HG02798 (cell line): ENCODE measurements at regions not wholly inside any gene's neighbourhood (a gene's known extent, or its start where the extent isn't known, plus 50 kb on each side); places are given as distances from the start of the nearest gene placed in this dataset.
"Not testable (repeated sequence)": the region's sequence is repeated elsewhere in the genome, so short reads cannot be mapped to it uniquely, and the experiment has no call there.

ENCODE experiments used
- ATAC-seq: cut with Tn5 transposase; IDR thresholded peaks from one replicate; pipeline ENCODE4 v1.9.1; 2021; ENCODE audit warnings: mild to moderate bottlenecking; ENCODE audit not compliant: unreplicated experiment, poor library complexity

DNA sequence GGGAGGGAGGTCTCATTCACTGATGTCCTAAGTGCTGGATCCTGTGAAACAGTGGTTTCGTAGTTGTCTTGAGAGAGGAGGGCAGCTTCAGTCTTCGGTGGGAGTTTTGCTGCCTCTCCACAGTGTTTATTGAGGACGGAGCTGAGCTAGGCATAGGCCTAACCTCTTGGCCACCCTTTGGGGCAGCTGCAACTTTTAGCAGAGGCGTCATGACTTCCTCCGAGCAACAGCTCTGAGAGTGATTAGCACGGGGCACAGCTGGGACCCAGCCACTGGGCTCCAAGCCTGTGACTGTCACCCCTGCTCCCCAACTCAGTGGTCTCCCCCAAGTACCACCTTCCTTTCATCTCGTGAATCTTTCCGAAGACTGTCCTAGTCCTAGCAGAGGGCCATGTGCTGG is 139.9 kb upstream of the NCOR2 start:
- no peak for ATAC-seq

DNA sequence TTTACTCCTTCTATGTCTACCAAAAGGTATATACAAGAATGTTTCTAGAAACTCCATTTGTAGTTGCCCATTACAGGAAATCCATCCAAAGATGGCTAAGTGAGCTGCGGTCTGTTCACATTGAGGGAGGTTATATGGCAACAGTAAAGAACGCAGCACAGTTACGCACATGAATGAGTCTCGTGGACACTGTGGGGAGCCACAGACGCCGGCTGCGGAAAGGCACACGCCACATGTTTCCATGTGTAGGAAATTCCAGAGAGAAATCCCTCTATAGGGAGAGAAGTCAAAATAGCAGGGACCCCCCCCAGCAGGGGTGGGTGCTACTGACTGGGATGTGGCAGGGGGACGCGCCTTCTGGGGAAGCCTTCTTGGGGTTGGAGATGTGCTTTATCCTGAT is 139.0 kb upstream of the NCOR2 start:
- ATAC-seq, result no peak

DNA sequence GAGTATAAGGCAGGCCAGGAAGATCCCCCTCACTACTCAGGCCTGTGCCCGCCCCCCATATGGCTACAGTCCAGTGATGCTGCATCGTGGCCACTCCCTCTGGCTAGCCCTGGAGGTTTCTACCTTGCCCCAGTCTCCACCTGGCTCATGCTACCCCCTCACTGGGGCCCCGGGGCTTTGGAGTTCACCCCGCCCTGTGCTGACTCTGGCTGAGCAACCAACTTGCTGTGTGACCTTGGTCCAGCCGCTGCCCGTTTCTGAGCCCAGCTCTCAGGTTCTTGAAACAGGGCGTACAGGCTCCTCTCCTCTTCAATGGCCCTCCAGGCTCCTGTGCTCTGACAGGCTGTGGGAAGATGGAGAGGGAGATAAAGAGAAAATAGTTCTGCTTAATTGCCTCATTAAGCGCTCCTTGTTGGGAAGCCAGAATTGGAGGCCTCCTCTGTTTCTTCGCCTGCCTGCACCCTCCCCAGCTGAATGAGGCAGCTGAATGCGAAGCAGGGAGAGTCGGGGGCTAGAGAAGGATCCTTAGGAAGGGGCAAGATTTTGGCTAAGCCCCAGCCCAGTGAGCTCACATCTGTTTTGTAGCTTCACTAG is 138.2 kb upstream of the NCOR2 start:
- ATAC-seq, result no peak

DNA sequence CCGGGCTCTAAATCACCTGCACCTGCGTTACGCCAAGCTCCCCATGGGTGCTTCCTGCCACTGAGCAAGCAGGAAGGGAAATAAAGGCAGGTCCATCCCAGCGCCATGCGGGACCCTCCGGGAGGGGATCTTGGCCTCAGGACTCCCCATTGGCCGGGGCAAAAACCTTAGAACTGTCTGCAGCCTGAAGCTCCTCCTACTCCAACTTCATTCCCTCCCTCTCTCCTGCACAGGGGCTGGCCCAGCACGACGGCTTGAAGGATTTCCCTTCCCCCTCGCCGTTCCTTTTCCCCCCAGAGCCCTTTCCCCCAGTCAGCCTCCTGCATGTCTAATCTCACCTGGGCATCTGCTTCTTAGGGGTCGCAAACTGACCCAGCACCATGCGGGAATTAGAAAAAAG is 137.2 kb upstream of the NCOR2 start:
- no peak for ATAC-seq

DNA sequence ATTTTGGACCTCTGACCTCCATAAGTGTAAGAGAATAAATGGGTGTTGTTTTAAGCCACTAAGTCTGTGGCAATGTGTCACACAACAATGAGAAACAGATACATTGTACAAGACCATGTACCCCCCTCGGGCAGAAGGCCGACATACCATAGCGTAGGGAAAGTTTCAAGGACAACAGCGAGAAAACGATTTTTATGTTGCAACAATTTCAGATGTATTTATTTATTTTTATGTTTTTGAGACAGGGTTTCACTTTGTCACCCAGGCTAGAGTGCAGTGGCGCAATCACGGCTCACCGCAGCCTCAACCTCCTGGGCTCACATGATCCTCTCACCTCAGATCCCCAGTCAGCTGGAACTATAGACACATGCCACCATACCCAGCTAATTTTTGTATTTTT is 136.4 kb upstream of the NCOR2 start:
- no peak for ATAC-seq

DNA sequence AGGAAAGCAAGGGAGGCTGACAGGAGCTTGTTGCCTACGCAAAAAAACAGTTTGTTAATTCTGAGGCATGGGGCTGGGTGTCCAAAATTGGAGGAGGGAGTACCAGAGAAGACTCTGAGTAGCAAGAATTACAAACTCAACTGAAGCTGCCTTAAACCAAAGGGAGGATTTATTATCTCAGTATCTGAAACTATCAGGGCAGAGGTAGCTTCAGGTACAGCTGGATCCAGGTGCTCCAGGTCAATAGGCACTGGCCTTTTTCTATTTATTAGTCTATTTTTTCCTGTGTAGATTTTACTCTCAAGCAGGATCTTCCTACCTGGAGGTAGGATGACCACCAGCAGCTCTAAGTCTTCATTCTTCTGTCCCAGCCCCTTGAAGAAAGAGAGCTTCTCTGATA is 135.3 kb upstream of the NCOR2 start:
- ATAC-seq, result no peak

DNA sequence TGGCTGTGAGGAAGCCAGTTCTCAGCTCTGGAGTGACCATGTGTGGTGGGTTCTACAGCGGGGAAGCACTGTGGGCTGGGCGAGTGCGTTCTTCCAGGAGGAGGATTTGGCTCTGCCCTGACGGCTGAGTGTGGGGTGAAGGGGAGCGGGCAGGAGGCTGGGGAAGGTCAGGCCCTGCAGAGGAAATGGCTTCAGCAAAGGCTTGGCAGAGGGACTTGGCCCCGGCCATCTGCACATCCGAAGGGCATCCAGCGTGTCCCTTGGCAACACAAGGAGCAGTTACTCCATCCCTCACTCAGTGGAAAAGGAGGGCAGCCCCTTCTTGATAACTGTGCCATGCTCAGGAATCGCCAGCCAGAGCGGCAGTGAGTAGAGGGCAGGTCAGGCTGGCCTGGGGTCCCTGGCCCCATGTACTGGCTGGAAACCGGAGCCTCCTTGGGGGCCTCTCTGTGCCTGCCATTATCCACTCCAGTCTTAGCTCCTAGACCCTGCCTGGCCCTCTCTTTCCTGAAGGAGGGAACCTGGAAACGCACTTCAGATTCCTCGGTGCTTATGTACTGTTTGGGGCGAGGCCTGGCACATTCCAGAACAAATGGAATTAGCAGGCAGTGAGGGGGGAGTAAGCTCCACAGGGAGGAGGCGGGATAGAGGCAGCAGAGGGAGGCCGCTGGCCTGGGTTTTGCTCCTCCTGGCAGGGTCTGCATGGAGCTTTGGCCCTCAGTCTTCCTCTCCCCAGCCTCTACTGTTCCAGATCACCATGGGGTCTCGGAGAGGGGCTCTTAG is 133.6 kb upstream of the NCOR2 start:
- ATAC-seq, result no peak

DNA sequence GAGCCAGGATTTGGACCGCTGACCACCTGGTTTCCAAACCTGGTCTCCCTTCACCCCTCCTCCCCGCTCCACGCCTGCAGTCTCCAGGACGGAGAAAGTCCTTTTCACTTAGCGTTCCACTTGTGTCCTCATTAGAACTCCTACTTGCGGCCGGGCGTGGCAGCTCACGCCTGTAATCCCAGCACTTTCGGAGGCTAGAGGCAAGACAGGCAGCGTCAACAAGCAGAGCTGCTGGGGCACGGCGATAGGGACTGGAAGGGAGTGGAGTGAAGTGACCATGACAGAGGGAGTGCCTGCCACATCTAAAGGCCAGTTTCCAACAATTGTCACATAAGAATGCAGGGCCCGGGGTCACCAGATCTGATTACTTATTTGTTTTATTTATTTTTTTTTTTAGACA is 132.5 kb upstream of the NCOR2 start:
- no peak for ATAC-seq

DNA sequence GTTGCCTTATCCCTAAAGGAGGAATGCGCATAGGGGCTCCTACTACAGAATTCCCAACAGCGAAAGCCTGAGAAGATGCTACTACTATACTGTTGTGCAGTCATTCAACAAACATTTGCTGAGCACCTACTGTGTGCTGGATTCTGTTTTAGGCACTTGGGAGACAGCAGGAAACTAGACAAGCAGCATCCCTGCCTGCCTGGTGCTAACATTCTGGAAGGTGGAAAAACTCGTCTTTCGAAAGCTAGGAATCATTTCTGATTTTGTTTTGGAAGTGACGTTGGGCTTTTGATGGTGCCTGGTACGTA is 131.5 kb upstream of the NCOR2 start:
- no peak for ATAC-seq

DNA sequence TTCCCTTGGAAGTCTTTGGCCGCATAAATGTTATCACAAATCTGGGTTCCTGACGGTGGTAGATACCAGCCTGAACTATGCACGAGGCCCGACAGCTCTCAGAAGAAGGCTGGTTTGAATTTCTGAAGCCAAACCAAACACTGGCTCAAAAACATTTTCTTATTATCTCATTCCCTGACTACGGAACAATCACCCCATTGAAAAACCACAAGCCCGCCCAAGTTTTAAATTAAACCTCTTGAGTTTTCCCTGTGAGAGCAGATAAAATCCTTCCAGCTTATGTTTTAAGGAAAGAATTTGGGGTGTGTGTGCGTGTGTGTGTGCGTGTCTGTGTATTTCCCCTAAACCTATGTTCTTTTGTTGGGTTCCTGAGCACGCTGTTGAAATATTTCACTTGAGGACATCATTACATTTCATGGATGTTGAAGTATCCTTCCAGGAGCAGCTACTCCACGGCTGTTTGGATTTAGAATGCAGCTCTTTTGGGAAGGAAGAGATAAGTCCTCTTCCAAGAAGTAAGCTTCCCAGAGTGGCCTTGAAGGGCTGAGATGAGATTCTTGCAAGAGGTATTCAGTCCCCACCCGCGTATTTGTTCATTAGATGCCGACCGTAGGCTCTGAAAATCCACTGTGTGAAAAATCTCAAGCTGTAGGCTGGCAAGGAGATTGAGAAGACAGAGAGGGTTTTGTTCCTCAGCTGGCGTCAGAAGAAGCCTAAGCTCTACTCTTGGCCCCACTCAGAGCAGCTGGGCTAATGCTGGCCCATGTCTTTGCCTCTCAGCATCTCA is 131.0 kb upstream of the NCOR2 start:
- no peak for ATAC-seq

DNA sequence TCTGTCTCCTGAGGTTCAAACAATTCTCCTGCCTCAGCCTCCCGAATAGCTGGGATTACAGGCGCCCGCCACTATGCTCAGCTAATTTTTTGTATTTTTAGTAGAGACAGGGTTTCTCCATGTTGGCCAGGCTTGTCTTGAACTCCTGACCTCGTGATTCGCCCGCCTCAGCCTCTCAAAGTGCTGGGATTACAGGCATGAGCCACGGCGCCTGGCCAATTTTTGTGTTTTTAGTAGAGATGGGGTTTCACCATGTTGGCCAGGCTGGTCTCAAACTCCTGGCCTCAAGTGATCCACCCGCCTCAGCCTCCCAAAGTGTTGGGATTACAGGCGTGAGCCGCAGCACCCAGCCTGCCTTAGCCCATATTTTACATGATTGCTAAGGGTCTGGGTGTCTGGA is 130.3 kb upstream of the NCOR2 start:
- ATAC-seq, result not testable (repeated sequence)

DNA sequence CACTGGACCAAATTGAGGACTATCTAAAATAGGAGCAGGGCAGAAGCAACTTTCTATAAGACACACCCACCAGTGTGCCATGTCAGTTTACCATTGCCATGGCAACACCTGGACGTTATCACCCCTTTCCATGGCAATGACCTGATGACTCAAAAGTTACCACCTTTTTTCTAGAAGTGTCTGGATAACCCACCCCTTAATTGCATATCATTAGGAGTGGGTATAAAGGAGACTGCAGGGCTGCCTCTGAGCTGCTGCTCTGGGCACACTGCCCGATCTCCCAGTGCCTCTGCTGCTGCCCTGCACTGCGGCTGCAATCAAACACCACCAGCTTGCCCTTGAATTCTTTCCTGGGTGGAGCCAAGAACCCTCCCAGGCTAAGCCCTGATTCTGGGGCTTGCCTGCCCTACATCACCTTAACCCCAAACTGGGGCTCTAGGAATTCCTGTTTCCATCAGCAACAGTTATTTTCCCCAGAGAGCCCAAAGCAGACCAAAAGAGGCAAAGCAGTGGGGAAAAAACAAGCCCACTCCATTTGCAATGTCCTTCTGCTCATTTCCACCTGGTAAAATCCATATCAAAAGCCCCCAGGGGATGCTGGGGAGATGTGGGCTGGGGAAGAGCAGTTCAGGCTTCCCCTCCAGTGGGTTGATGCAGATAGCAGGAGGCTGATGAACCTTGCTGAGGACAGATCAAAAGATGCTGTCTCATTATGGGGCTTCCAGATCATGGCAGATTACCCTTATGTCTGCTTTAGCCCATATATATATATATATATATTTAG is 129.5 kb upstream of the NCOR2 start:
- ATAC-seq, result no peak

DNA sequence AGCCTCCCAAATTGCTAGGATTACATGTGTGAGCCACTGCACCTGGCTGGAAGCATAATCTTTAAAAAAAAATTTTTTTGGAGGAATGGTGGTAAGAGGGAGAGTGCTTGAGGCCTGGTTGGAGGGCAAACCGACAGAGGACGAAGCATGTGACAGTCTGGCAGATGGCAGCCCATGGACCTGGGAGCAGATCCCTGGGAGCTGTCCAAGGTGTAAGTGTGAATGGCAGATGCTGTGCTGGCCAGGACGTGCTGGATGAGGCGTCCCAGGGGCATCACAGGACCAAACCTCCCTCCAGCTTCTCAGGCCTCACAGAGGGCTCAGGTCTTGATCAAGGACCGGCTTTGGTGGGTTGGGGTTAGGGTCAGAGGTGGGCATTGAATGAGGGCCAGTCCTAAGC is 128.4 kb upstream of the NCOR2 start:
- no peak for ATAC-seq

DNA sequence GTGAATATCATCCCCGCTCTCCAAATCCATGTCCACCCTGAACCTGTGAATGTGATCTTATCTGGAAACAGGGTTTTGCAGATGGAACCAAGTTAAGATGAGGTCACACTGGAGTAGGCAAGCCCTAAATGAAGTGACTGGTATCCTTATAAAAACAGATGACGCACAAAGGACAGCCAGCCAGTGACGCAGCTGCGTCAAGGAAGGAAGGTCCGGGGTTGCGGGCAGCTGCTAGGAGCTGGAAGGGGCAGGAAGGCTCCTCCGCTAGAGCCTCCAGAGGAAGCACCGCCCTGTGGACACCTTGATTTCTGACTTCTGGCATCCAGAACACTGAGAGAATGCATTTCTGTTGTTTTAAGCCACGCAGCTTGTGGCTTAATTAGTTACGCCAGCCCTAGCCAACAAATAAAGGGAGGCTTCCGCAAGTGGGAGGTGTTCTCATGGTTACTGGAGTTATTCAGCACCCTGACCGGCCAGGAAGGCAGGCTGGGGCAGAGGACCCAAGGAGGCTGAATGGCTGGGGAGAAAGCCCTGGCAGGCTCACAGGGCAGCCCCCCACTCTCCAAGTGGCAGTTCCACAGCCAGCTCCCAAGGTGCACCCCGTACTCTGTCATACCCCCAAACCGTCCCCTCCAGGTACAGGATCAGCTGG is 127.6 kb upstream of the NCOR2 start:
- no peak for ATAC-seq

DNA sequence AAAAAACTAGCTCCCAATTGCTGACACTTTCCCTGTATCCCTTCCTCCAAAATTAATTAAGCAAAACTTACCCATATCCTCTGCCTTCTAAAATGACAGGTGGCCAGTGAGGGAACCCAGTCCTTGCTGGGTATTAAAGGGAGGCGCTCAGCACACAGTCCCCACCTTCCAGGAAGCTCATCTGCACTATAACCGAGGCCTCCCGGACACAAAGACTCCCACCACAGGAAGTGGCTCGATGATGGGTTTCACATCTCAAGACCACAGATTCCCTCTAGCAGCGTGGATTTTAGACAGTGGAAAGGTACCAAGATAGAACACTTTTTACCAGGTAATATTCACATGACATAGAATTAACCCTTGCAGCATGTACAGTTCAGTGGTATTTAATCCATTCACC is 126.8 kb upstream of the NCOR2 start:
- ATAC-seq, result no peak

DNA sequence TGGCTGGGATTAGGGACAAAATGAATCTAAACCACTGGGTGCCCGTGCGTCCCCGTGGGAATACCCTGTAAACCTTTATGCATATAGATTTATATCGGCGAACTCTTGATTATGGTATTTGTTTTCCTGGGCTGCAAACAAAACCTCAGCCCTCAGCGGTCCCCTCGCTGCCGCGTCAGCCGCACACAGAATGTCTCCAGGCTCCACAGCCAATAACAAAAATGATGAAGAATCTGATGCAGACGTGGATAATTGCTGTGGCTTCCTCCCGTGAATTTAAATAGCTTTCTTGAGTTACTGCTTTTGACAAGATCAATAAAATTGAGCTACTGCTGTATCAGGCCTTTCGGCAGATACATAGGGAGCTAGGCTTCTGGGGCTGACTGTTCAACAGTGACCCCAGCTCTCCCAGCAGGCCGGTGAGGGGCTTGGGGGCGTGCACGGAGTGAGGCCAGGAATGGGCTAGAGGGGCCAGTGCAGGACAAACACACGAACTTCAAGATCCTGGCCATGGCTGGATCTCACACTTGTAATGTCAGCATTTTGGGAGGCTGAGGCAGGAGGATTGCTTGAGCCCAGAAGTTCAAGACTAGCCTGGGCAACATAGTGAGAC is 125.8 kb upstream of the NCOR2 start:
- ATAC-seq, result no peak

DNA sequence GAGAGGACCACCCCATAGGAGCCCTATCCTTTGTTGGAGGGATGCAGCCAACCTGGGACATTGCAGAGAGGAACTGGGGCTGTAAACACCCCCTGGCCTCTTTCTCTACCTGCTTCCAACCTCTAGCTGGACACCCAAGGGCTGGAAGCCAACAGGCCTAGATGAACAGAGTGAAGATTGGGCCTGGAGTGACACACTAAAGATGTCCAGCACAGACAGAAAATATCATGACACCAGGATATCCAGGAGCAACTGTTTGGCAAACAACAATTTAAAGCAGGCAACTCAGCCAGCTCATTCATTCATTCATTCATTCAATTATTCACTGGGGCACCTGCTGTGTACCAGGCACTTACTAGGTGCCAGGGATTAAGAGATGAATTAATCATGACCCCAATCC is 125.0 kb upstream of the NCOR2 start:
- no peak for ATAC-seq

DNA sequence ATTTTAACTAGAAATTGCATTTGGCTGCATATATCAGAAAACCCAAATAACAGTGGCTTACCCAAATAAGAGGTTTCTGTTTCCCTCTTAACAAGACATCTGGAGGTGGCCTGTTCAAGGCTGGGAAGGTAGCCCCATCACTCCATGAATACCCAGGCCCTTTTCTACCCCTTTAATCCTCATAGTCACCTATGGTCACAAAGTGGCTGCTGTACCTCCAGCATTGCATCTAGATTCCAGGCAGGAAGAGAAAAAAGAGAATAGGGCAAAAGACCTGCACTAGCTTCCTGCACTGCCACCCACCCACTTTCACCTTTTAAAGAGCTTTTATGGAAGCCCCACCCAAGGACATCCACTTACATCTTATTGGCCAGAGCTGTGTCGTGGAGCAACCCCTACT is 124.0 kb upstream of the NCOR2 start:
- ATAC-seq, result no peak

DNA sequence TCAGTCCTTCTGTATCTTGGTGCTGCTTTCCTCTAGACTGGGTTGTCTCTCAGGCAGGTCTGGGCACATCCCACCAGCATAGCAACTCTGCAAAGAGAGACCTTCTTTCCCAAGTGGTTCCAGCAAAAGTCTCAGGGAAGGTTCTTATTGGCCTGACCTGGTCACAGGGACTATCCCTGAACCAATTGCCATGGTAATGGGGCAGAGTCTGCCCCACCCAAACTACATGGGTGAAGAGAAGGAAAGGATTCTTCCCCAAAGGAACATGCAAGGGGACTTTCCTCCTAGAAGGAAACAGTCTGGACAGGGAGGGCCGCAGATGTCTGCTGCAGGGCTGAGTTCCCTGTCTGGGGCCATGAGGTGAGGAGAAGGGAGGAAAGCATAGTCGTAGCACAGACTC is 122.2 kb upstream of the NCOR2 start:
- ATAC-seq, result no peak

DNA sequence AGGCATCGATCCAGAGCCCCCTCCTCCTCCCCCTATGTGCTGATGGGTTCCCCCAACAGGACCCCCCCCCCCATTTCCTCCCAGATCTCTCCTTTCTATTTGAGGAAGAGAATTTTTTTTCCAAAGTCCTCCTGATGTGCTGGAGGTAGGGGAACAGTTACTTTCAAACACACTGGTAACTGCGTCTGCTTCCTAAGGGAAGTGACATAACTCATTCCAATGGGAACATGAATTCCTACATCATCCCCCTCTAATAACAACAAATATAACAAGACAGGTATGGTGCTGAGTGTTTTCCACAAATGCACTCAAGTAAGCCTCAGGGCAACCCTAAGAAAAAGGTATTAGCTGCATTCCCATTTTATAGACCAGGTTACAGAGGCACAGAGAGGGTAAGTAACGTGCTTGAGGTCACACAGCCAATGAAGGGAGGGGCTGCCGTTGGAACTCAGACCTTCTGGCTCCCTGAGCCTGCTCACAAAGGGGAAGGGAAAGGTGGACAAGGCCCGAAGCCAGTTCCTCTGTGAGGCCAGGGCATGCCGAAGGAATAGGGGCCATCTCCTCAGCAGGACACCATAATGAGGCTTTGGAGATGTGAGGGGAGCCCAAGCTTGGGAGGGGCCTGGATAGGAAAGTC is 121.1 kb upstream of the NCOR2 start:
- no peak for ATAC-seq
